OCI-LY3 (cell line): ENCODE measurements at regions not wholly inside any gene's neighbourhood (a gene's known extent, or its start where the extent isn't known, plus 50 kb on each side); places are given as distances from the start of the nearest gene placed in this dataset.

Experiments used
- EZH2phosphoT487 ChIP-seq: fragments of 200-600 bp; shearing (Covaris generic); IDR thresholded peaks from 2 replicates; pipeline ENCODE4 v1.6.1; 2018; ENCODE audit warnings: antibody characterized with exemption, mixed run types, low read depth
- TF ChIP-seq, protein P1 (sequence below): fragments of 200-600, 300-600 bp; sonication (generic); IDR thresholded peaks from 2 replicates; pipeline ENCODE4 v1.5.1; 2014; ENCODE audit warnings: antibody characterized with exemption, low read length, low read depth

DNA sequence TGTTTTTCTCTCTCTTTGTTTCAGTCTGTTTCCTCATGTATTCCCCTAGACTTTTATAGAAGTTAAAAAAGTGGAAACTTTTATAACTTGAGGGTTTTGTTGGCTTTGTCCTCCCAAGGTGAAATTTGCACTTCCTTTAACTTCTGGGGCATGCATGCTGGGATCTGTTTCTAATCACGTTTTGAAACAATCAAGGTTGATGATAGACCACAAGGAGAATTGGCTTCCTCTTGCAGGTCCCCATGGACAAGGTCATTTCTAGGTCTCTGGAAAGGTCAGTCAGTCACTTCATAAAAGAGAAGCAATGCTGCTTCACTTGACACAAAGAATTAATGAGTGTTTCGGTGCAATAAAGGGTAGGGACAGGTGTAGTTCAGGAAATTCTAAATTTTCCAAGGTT, 811.8 kb upstream of the CELF2 start:
- no peak for TF ChIP-seq EZH2phosphoT487
- TF ChIP-seq, protein P1, sequence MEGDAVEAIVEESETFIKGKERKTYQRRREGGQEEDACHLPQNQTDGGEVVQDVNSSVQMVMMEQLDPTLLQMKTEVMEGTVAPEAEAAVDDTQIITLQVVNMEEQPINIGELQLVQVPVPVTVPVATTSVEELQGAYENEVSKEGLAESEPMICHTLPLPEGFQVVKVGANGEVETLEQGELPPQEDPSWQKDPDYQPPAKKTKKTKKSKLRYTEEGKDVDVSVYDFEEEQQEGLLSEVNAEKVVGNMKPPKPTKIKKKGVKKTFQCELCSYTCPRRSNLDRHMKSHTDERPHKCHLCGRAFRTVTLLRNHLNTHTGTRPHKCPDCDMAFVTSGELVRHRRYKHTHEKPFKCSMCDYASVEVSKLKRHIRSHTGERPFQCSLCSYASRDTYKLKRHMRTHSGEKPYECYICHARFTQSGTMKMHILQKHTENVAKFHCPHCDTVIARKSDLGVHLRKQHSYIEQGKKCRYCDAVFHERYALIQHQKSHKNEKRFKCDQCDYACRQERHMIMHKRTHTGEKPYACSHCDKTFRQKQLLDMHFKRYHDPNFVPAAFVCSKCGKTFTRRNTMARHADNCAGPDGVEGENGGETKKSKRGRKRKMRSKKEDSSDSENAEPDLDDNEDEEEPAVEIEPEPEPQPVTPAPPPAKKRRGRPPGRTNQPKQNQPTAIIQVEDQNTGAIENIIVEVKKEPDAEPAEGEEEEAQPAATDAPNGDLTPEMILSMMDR = no peak
